NCI-H1694 (cell line): ENCODE measurements at regions not wholly inside any gene's neighbourhood (a gene's known extent, or its start where the extent isn't known, plus 50 kb on each side); places are given as distances from the start of the nearest gene placed in this dataset.

Source experiments
- DNase-seq: peaks from one replicate; lab custom pipeline; 2025; lab: John Stamatoyannopoulos, UW

DNA sequence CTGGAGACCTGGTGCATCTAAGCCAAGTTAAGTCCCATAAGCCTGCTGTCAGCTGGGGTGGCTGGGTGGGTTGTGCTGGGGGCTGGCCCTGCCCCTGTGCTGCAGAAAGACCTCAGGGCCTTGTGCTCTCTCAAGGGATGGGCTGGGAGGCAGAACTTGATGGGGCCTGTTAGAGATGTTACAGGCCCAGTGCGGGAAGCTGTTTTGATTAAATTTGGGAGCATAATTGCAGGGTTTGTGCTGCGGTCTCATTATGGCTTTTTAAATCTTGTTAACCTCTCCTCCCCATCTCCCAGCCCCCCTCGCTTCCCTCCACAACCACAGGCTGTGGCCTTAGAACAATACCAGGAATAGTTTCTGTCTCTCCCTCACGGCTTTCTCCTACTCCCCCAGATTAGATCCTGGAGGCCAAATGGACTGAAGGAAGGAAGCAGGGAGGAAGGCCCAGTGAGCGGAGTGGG is 87.6 kb upstream of the TLE3 start:
- no peak for DNase-seq

DNA sequence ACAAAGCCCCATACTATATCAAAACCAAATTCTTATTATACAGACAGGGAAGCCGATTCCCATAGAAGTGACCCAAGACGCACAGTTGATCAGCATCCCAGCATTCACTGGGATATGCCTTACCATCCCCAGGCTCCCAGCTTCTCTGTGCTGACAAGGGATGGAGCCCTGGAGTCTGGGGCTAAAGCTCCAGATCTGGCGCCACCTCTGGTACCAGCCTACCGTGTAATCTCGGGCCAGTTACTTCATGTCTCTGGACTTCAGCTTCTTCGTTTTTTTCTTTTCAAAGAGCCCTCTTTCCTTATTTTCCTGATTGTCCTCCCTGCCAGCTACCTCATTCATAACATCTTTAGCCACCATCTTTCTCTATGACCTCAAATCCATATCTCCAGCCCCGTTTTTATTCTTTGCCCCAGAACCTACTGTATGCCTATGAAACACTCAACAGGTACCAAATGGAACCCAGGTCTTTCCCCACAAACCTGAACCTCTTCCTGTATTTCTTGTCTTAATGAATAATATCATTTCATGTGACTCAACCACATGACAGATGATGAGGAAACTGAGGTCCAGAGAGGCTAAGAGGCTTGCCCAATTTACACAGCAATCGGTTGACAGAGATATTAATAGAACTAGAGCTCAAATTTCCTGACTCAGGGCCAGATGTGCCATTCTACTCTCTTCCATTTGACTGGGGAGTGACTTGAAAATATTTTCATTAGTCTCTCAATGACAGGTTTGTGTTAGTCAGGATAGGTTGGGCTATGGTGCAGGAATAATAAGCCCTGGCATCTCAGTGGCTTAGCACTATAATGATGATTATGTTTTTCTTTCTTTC is 85.4 kb upstream of the TLE3 start:
- no peak for DNase-seq

DNA sequence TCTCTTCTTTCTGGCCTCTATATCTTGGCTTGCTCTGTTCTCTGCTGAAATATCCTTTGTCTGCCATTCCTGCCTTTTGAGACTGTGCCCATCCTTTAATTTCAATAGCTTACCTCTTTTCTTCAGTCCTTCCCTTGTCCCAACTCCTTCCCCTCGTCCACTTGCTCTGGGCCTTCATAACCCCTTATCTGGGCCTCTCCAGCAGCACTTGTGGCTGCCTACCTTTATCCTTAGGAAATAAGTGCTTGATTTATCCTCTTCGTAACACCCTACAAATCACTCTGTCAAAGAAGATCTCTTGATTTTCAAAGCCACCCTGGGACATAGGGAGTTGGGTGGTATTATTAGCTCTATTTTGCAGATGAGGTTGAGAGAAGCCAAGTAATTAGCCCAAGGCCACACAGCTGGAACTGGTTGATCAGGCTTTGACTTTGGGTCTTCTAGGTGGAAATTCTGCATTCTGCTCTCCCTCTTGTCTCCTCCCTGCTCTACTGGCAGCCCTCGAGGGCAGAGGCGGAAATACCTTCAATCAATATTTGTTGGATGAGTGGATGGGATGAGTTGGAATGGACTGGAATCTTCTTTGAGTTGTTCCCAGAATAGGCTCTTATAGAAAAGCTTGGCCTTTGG is 84.0 kb upstream of the TLE3 start:
- no peak for DNase-seq

DNA sequence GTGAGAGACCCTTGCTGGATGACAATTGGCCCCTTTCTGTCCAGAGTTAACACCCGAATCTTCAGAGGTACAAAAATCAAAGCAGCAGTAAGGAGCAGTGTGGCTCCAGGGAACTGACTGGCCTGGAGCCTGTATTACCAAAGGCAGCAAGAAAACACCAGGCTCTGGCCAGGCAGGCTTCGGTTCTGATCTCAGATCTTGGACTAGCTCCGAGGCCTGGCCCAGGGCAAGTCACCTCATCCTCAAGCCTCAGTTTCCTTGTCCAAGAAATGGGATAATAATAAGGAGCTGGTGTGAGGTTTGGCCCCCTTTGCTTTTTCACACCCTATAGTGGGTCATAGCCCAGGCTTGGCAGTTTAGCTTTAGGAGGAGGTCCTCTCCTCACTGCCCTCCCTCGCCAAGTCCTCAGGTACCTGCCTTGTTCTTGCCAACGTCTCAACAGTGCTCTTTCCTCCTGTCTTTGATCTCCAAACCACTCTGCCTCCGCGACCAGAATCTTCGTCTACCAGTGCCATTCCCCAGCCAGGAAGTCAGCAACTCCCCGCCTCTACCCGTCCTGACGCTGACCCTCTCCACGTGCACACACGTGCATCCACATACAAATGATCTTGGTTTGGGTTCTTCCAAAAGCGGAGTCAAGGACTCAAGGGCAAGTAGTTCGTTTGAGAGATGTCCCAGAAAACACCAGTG is 82.6 kb upstream of the TLE3 start:
- no peak for DNase-seq

DNA sequence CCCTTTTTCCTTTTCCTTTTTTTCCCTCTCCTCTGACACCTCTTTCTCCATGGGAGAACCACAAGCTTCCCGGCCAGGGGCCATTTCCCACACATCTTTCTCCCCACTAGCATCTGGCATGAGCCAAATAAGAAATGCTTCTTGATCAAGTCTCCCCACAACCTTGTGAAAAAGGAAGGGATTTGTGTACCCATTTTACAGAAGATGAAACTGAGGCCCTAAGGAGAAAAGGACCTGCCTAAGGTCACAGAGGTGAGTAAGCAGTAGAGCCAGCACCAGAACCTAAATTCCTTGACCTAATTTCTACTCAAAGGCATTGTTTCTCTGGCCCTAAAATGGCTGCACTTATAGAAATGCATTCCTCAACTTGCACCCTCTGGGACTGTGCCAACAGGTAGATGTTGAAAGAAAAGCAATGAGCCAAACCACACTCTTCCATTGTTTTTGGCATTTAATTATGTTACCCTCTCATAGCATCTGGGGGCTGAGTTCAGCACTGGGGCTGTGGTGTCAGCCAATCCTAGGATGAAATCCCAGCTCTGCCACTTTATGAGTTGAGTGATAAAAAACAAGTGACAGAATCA is 81.7 kb upstream of the TLE3 start:
- no peak for DNase-seq

DNA sequence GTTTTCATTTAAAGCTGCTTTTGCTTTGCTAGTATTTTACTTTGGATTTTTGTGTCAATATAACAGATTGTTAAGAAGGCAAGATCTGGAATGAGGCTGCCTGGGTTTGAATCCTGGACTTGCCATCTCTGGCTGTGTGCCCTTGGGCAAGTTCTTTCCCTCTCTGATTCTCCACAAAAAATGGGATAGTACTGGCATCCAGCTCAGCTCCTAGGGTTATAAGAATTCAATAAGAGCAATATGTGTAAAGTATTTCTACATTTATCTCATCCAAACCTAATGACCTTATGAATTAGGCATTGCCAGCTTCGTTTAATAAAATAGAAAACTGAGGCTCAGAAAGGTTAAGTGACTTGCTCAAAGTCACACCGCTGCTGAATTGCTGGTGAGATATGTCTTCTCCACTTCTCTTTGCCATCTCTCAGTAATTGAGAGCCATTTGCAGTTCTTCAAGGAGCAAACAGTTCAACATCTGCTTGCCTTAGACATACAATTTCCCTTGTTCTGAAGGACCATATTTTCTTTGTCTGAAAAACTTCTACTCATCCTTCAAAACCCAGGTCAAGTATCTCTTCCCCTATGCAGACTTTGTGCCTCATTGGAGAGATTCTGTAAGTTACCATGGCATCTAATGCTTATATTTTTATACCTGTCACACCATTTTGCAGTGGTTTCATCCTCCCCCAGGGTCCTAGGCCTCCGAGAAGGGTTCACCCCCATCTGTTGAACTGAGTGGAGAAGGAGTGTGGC is 80.8 kb upstream of the TLE3 start:
- no peak for DNase-seq

DNA sequence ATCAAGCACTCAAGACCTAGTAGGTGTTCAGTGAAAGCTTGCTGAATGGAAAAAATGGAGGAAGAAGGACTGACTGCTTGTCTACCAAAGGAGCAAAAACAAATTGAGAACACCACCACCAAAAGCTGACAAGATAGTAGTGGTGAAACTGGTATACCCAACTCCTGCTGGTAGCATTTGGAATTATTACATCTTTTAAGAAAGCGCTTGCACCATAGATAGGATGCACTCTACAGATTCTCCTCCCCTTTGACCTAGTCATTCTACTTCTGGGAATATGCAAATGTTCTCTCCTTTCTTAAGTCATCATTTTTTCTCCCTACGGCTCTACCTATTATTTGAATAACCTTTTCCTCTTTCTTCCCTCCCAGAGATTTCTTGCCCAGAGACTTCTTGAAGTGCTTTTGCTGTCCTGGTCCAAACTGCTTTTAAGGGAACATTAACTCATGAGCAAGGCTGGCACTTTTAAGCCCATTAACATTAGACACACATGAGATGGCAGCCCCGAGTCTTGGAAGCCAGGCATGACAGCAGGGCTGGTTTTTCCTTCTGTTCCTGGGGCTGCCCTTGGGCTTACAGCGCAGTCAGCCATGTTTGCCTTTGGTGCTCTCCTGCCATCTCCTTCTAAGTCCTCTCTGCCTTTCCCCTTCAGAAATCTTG is 75.0 kb upstream of the TLE3 start:
- DNase-seq: no peak

DNA sequence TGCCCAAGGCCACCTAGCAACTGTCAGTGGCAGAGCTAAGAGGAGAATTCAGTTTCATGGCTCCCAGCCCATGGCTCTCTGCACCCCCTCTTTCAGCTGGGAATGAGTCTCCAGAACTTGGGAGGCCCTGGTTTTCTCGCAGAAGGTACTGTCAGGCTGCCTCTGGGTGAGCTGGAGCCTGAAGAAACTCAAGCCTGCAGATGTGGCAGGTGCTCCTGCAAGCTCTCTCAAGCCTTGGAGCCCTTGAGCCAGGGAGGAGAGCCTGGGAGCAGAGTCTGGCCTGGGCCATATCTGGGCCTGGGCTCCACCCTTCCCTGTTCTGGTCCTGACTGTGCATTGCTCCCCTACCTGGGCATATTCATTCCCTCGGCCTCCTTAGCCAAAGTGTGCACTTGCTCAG is 74.4 kb upstream of the TLE3 start:
- no peak for DNase-seq

DNA sequence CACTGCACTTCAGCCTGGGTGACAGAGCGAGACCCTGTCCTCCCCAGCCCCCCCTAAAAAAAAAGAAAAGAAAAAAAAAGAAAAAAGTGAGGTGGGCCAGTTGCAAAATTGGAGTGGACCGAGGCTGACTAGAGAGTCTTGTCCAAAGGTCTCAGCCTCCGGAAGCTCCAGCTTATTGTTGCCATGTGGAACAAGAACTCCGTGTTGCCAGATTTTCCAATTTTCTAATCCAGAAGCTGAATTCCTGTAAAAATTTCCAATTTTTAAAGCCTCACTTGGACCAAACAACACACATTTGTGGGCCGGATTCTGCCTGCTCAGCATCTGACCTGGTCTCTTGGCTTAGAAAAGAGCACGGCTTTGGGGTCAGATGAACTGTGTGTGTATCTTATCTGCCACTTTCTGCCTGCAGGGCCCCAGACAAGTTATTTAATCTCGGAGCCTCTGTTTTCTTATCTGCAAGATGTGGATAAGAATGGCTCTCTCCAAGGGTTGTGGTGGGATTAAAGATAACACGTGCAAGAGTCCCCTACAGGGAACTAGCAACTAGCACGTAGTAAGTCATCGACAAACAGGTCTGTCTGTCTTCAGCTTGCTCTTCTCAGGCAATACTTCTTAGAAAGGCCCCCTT is 73.7 kb upstream of the TLE3 start:
- no peak for DNase-seq

DNA sequence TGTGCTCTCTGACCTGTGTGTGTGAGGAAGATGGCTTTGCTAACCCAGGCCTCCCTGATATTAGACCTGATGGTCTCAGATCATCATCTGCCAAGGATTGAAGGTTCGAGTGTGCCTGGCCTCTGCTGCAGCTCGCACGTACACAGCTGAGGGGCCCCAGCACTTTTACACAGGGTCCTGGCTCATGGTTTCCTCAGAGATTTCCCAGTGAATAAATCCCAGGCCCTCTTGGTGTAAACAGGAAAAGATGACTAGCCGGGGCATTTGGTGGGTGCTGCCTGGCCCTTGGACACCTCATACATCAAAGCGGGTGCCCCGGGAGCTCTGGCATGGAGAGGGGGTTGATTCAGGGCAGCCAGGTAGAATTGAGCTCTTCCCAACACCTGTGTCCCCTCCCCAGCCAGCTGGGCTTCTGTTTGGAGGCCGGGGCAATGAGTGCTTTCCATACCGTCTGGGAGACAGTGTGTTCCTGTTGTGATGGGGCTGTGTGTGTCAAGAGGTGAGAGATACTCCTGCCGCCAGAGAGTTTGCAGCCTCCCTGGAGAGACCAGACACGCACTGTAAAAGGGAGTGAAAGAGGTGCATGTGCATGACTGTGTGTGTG is 72.5 kb upstream of the TLE3 start:
- no peak for DNase-seq

DNA sequence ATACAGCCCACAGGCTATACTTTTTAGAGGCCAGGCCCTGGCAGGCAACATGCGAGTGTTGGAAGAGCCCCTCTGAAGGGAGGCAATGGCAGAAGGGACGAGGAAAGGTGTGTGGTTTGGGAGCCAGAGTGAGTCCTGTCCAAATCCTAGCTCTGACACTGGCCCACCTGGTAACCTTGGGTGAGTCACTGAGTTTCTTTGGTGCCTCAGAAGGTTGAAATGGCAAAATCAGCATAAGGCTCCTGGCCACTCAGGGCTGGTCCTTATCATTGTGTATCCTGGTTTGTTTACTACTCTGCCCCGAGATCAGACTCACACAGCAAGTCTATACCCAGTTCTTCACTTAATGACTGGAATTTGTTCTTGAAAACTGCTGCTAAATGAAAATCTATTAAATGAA is 71.4 kb upstream of the TLE3 start:
- no peak for DNase-seq

DNA sequence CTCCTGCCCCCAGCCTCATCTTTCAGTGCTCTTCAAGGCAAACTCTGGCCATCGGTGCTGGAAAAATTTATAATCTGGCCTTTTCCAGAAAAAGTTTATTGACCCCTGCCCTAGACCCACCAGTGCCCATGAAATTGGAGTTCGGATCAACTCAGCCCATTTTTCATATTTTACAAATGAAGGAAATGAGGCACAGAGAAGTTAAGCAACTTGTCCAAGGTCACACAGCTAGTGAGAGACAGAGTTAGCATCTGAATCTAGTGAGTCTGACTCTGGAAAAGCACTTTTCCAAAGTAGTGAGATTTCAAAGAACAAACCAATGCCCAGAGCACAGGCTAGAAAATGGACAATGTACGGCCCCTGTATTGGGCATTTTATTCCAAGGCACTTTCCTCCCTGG is 69.4 kb upstream of the TLE3 start:
- DNase-seq: no peak

DNA sequence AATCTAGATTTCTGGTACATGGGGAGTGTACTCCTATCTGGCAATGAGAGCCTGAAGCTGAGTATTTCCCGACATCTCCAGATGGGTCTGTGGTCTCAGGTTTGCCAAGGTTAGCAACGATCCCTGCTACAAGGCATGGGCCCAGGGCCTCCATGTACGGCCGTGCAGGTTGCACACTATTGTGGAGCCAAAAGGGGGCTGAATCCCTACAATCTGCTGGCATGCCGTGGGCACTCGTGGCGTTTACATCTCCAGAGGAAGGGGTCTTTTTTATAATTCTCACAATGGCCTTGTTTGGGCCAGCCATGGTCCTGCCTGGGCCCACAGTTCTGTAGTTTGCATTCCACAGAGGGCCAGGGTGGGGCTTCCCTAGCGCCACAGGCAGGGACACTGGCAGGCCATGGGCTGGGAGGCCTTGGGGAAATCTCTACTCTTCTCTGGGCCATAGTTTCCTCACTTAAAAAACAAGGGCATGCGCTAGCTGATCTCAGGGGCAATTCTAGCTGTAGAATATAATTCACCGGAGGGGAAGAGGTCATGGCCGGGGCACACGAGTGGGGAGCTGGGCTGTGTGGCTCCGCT is 68.9 kb upstream of the TLE3 start:
- DNase-seq: no peak

DNA sequence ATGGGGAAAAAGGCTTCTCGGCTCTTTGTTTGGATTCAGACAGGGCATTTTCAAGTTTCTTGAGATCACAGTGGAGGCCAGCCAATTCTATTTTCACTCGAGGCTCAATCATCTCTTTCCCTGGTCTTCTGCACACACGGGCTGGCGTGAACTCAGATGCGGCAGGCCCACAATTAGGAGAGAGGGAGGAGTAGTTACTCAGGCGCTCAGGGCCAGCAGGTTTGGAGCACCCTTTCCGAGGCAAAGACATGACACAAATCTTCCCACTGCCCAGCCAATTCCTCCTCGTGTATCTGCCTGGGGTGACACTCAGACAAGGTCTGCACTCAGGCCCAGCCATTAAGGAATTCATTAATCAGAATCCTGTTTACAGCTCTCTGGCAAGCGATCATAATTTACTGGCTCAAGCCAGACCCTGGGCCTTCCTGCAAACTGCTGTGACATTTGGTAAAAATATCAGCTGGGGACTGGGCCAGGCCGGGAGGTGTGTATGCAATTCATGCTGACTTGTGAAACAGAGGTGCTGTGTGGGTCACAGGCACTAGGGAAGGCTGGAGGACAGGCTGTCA is 68.1 kb upstream of the TLE3 start:
- no peak for DNase-seq

DNA sequence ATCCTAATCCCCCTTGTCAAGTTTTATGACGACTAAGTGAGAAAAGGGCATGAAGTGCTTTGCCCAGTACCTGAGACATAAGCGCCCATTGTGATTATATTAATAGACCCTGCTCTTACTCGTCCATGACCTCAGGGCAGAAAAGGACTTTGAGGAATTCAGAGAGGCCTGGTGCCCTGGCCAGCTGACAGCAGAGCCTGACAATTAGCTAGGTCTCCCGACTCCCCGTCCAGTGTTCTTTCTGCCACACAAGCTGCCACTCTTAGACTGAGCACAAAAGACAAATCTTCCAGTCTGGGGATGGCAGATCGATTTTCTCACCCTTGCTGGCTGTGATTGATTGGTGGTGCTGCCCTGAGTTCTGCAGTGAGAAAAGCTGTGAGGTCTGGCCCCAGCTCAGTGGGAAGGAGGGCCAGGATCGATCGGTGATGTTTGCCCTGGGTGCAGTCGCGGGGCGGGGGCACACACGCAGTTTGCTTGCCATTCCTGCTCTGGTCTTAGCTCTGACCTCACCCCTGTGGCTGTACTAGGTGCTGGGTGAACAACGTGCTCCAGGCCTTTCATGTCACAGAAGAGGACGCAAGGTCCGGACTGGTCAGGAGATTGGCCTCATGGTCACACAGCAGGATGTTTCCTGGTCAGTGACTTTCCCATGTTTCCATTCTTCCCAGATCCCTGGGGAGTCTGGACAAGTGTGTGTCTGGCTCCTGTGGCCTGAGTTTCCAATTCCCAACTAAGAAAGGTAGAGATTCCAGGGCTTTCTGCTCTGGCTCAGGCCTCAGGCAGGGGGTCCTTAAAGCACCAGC is 67.4 kb upstream of the TLE3 start:
- no peak for DNase-seq

DNA sequence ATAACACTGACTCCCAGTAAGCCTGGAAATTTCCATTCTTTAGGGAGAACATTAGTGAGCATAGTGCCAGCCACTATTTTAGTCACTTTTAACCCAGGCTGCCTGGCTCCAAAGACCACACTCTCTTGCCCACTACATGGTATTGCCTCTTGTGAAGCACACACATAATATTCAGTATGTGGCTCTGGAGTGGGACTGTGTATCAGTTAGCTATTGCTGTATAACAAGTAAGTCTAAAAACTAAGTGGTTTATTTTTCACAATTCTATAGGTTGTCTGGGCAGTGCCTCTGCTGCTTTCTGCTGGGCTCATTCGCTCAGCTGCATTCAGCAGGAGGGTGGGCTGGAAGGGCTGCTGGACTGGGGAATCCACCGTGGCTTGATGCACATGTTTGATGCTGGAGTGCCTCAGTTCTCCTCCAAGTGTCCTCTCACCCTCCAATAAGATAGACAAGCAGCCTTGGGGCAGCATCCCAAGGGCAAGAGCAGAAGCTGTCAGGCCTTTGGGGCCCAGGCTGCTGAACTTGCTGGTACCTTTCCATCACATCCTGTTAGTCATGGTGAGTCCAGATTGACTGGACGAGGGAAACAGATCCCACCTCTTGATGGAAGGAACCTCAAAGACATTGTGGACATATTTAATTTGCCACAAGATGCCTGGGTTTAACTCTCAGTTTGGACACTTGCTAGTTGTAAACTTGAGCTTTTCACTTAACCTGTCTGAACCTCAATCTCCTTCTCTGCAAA is 66.6 kb upstream of the TLE3 start:
- DNase-seq: no peak

DNA sequence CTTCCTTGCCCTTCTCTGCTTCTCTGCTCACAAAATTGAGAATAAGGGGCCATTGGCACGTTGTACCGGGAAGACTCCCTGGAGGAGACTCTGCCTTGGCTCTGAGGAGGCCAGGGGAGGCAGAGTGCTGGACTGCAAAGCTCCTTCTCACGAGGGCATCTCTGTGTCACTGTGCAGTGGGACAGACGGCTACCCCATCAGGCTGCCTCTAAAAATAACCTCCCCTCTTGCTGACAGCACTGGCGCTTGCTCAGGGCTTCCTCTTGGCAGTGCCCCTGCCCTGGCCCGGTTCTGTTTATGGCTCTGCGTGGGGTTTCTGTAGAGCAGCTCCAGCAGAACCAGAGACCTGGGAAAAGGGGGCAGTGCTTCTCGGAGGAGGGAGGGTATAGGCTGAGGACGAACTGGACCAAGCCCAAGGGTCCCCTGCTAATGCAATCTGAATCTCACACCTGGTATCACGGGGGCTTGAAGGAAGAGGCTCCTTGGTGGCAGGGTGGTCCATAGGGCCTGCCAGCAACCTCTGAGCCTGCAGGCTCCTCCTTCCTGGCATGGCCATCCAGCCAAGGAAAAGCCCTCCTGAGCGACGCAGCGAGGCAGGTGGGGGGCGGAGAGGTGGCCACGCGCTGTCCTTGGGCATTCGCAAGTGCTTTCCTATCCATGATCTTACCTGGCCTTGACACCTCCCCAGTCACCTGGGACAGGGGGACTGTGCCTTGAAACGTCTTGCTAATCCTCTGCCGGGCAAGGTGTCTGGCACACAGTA is 63.3 kb upstream of the TLE3 start:
- DNase-seq: no peak

DNA sequence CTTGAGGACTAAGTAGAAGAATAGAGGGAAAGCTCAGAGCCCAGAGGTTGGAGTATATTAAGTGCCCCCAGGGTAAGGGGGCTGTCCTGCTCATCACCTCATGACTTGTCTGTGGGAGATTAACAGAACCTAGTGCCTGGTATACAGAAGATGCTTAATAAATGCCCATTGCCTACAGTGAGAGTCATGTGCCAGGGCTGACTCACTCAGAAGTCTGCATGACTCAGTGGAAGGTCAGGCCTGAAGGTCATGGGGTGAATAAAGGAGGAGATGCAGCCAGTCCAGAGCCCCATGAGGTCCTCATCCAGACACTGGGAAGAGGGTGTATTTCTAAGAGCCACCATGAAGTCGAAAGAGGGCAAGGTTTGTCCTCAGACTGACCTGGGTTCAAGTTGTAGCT is 62.5 kb upstream of the TLE3 start:
- DNase-seq: no peak
